Activated CD8-positive, alpha-beta memory T cell treated with anti-CD3 and anti-CD28 coated beads, Interleukin-2, amount 10 ng/mL, durations not matched to agents 7 days and 5 days (primary cell): ENCODE measurements at regions not wholly inside any gene's neighbourhood (a gene's known extent, or its start where the extent isn't known, plus 50 kb on each side); places are given as distances from the start of the nearest gene placed in this dataset.

Experiments
- ATAC-seq: fragments of 150-1000 bp; cut with Tn5 transposase; one replicate; pipeline ENCODE4 v1.10.0; 2021; ENCODE audit warnings: moderate library complexity
- CTCF ChIA-PET: fragments of 350-600 bp; sonication (Branson Sonifier 250); formaldehyde crosslinking; loops from one replicate; lab custom pipeline; 2021; ENCODE audit warnings: antibody characterized with exemption; lab: Charles Lee
- DNase-seq: peaks from one replicate; pipeline ENCODE4 v3.0.0-alpha.2; 2020
- H3K27ac Mint-ChIP-seq: one replicate; pipeline ENCODE4 v1.8.0; 2021; ENCODE audit warnings: mild to moderate bottlenecking, mixed read lengths
- H3K27me3 Mint-ChIP-seq: one replicate; pipeline ENCODE4 v1.8.0; 2021; ENCODE audit warnings: mixed read lengths
- H3K36me3 Mint-ChIP-seq: one replicate; pipeline ENCODE4 v1.8.0; 2021; ENCODE audit warnings: mild to moderate bottlenecking, mixed read lengths
- H3K4me1 Mint-ChIP-seq: one replicate; pipeline ENCODE4 v1.8.0; 2021; ENCODE audit warnings: mixed read lengths
- H3K4me3 Mint-ChIP-seq: one replicate; pipeline ENCODE4 v1.8.0; 2021; ENCODE audit warnings: mild to moderate bottlenecking, moderate library complexity, mixed read lengths
- H3K9me3 Mint-ChIP-seq: one replicate; pipeline ENCODE4 v1.8.0; 2022; ENCODE audit warnings: low read depth, mixed read lengths

- Mint-ChIP-seq H3K4me1 (no peaks in the 10 kb centered on the region), H3K36me3 (no peaks in the 10 kb centered on the region), H3K27ac (no peak overlapping the region), H3K27me3 (no peaks in the 10 kb centered on the region), H3K9me3 (peaks cover 3% of the 10 kb centered on the region), H3K4me3 (no peak overlapping the region)
- no peak for DNase-seq
- CTCF ChIA-PET = no interaction called here
- no peak for ATAC-seq
Measured at GRCh38 chr2:67066782-67067181, 330.4 kb upstream of the ETAA1 start.

GRCh38 chr2:67067656-67068055 lies 329.5 kb upstream of the ETAA1 start:
- no peaks in the 10 kb centered on the region for H3K27me3 Mint-ChIP-seq
- H3K36me3 Mint-ChIP-seq = no peaks in the 10 kb centered on the region
- no peak overlapping the region for H3K27ac Mint-ChIP-seq
- peaks cover 3% of the 10 kb centered on the region for H3K9me3 Mint-ChIP-seq
- H3K4me1 Mint-ChIP-seq = no peaks in the 10 kb centered on the region
- CTCF ChIA-PET = no interaction called here
- no peak overlapping the region for H3K4me3 Mint-ChIP-seq
- DNase-seq (no peak), ATAC-seq (no peak)

GRCh38 chr2:67070826-67071225 lies 326.3 kb upstream of the ETAA1 start:
- no peaks in the 10 kb centered on the region for H3K27me3 Mint-ChIP-seq
- H3K36me3 Mint-ChIP-seq = no peaks in the 10 kb centered on the region
- no peak for DNase-seq
- no peak for ATAC-seq
- H3K4me3 Mint-ChIP-seq = no peak overlapping the region
- CTCF ChIA-PET = no interaction called here
- peaks cover 5% of the 10 kb centered on the region for H3K9me3 Mint-ChIP-seq
- no peaks in the 10 kb centered on the region for H3K4me1 Mint-ChIP-seq
- no peak overlapping the region for H3K27ac Mint-ChIP-seq

- CTCF ChIA-PET = no interaction called here
- Mint-ChIP-seq H3K9me3 (peaks cover 3% of the 10 kb centered on the region), H3K36me3 (no peaks in the 10 kb centered on the region), H3K27ac (no peak overlapping the region), H3K4me3 (no peak overlapping the region), H3K27me3 (no peaks in the 10 kb centered on the region), H3K4me1 (no peaks in the 10 kb centered on the region)
- no peak for ATAC-seq
- DNase-seq = no peak
Measured at GRCh38 chr2:67075056-67075455, 322.1 kb upstream of the ETAA1 start.

GRCh38 chr2:67075530-67076238 lies 321.4 kb upstream of the ETAA1 start:
- H3K9me3 Mint-ChIP-seq = peaks cover 3% of the 10 kb centered on the region
- CTCF ChIA-PET = no interaction called here
- no peak for DNase-seq
- H3K27ac Mint-ChIP-seq = no peak overlapping the region
- no peaks in the 10 kb centered on the region for H3K27me3 Mint-ChIP-seq
- H3K36me3 Mint-ChIP-seq = no peaks in the 10 kb centered on the region
- no peak for ATAC-seq
- no peak overlapping the region for H3K4me3 Mint-ChIP-seq
- no peaks in the 10 kb centered on the region for H3K4me1 Mint-ChIP-seq

GRCh38 chr2:67076239-67076624 lies 320.9 kb upstream of the ETAA1 start:
- ATAC-seq (no peak), DNase-seq (no peak)
- H3K4me3 Mint-ChIP-seq = no peak overlapping the region
- no peaks in the 10 kb centered on the region for H3K27me3 Mint-ChIP-seq
- CTCF ChIA-PET = no interaction called here
- H3K36me3 Mint-ChIP-seq = no peaks in the 10 kb centered on the region
- peaks cover 3% of the 10 kb centered on the region for H3K9me3 Mint-ChIP-seq
- no peaks in the 10 kb centered on the region for H3K4me1 Mint-ChIP-seq
- H3K27ac Mint-ChIP-seq = no peak overlapping the region

- no peak for ATAC-seq
- Mint-ChIP-seq H3K9me3 (peaks cover 3% of the 10 kb centered on the region), H3K27ac (no peak overlapping the region), H3K4me3 (no peak overlapping the region), H3K4me1 (no peaks in the 10 kb centered on the region), H3K36me3 (no peaks in the 10 kb centered on the region), H3K27me3 (no peaks in the 10 kb centered on the region)
- CTCF ChIA-PET = no interaction called here
- DNase-seq = no peak
Measured at GRCh38 chr2:67079729-67080128, 317.4 kb upstream of the ETAA1 start.

- CTCF ChIA-PET = no interaction called here
- no peak overlapping the region for H3K27ac Mint-ChIP-seq
- H3K9me3 Mint-ChIP-seq = peaks cover 2% of the 10 kb centered on the region
- no peak for DNase-seq
- no peaks in the 10 kb centered on the region for H3K4me1 Mint-ChIP-seq
- ATAC-seq = no peak
- H3K36me3 Mint-ChIP-seq = no peaks in the 10 kb centered on the region
- no peaks in the 10 kb centered on the region for H3K27me3 Mint-ChIP-seq
- no peak overlapping the region for H3K4me3 Mint-ChIP-seq
Measured at GRCh38 chr2:67082813-67083212, 314.3 kb upstream of the ETAA1 start.

GRCh38 chr2:67083951-67084350 lies 313.2 kb upstream of the ETAA1 start:
- Mint-ChIP-seq H3K27ac (no peak overlapping the region), H3K4me1 (no peaks in the 10 kb centered on the region), H3K27me3 (no peaks in the 10 kb centered on the region), H3K4me3 (no peak overlapping the region), H3K36me3 (no peaks in the 10 kb centered on the region), H3K9me3 (peaks cover 2% of the 10 kb centered on the region)
- no peak for ATAC-seq
- CTCF ChIA-PET = no interaction called here
- DNase-seq = no peak

- CTCF ChIA-PET = no interaction called here
- DNase-seq (no peak), ATAC-seq (no peak)
- no peak overlapping the region for H3K4me3 Mint-ChIP-seq
- H3K9me3 Mint-ChIP-seq = peaks cover 2% of the 10 kb centered on the region
- H3K4me1 Mint-ChIP-seq = no peaks in the 10 kb centered on the region
- no peak overlapping the region for H3K27ac Mint-ChIP-seq
- no peaks in the 10 kb centered on the region for H3K27me3 Mint-ChIP-seq
- H3K36me3 Mint-ChIP-seq = no peaks in the 10 kb centered on the region
Measured at GRCh38 chr2:67085146-67085545, 312.0 kb upstream of the ETAA1 start.

GRCh38 chr2:67091681-67092080 lies 305.5 kb upstream of the ETAA1 start:
- no peaks in the 10 kb centered on the region for H3K36me3 Mint-ChIP-seq
- H3K27ac Mint-ChIP-seq = no peak overlapping the region
- H3K9me3 Mint-ChIP-seq = peaks cover 2% of the 10 kb centered on the region
- DNase-seq = no peak
- no peak overlapping the region for H3K4me3 Mint-ChIP-seq
- no peaks in the 10 kb centered on the region for H3K27me3 Mint-ChIP-seq
- no peak for ATAC-seq
- CTCF ChIA-PET = no interaction called here
- no peaks in the 10 kb centered on the region for H3K4me1 Mint-ChIP-seq

GRCh38 chr2:67095121-67095520 lies 302.0 kb upstream of the ETAA1 start:
- Mint-ChIP-seq H3K4me1 (no peaks in the 10 kb centered on the region), H3K36me3 (no peaks in the 10 kb centered on the region), H3K27ac (no peak overlapping the region), H3K4me3 (no peak overlapping the region), H3K9me3 (peaks cover 5% of the 10 kb centered on the region), H3K27me3 (no peaks in the 10 kb centered on the region)
- no peak for DNase-seq
- ATAC-seq = no peak
- CTCF ChIA-PET = no interaction called here

GRCh38 chr2:67096886-67097285 lies 300.2 kb upstream of the ETAA1 start:
- Mint-ChIP-seq H3K36me3 (no peaks in the 10 kb centered on the region), H3K9me3 (peaks cover 5% of the 10 kb centered on the region), H3K27me3 (no peaks in the 10 kb centered on the region), H3K4me3 (no peak overlapping the region), H3K27ac (no peak overlapping the region), H3K4me1 (no peaks in the 10 kb centered on the region)
- DNase-seq (no peak), ATAC-seq (no peak)
- CTCF ChIA-PET = no interaction called here

- no peaks in the 10 kb centered on the region for H3K4me1 Mint-ChIP-seq
- CTCF ChIA-PET = no interaction called here
- H3K27ac Mint-ChIP-seq = no peak overlapping the region
- H3K27me3 Mint-ChIP-seq = no peaks in the 10 kb centered on the region
- ATAC-seq (no peak), DNase-seq (no peak)
- H3K36me3 Mint-ChIP-seq = no peaks in the 10 kb centered on the region
- H3K4me3 Mint-ChIP-seq = no peak overlapping the region
- peaks cover 5% of the 10 kb centered on the region for H3K9me3 Mint-ChIP-seq
Measured at GRCh38 chr2:67103157-67103556, 294.0 kb upstream of the ETAA1 start.

GRCh38 chr2:67108231-67108630 lies 288.9 kb upstream of the ETAA1 start:
- no peak overlapping the region for H3K27ac Mint-ChIP-seq
- no peaks in the 10 kb centered on the region for H3K4me1 Mint-ChIP-seq
- H3K9me3 Mint-ChIP-seq = peaks cover 5% of the 10 kb centered on the region
- no peaks in the 10 kb centered on the region for H3K27me3 Mint-ChIP-seq
- no peak for ATAC-seq
- CTCF ChIA-PET = no interaction called here
- H3K36me3 Mint-ChIP-seq = no peaks in the 10 kb centered on the region
- no peak overlapping the region for H3K4me3 Mint-ChIP-seq
- no peak for DNase-seq
